ENCODE measurements at regions not wholly inside any gene's neighbourhood (a gene's known extent, or its start where the extent isn't known, plus 50 kb on each side); places are given as distances from the start of the nearest gene placed in this dataset.

- no peak for TF ChIP-seq CTCF (IDR thresholded peaks at IDR 0.05)
- no peak for TF ChIP-seq REST (IDR thresholded peaks at IDR 0.05; ENCODE audit: insufficient read depth in 1 of 2, low read depth in 2 of 2, low read length in 1 of 2)
- TF ChIP-seq SIN3A (IDR thresholded peaks at IDR 0.05; ENCODE audit: borderline replicate concordance, insufficient read depth, low read depth, low read length): no peak
Measured at GRCh38 chr6:77131426-77131825, 331.9 kb downstream of the HTR1B start.

Data from Panc1 (cell line).